ENCODE measurements at regions not wholly inside any gene's neighbourhood (a gene's known extent, or its start where the extent isn't known, plus 50 kb on each side); places are given as distances from the start of the nearest gene placed in this dataset.

DNA sequence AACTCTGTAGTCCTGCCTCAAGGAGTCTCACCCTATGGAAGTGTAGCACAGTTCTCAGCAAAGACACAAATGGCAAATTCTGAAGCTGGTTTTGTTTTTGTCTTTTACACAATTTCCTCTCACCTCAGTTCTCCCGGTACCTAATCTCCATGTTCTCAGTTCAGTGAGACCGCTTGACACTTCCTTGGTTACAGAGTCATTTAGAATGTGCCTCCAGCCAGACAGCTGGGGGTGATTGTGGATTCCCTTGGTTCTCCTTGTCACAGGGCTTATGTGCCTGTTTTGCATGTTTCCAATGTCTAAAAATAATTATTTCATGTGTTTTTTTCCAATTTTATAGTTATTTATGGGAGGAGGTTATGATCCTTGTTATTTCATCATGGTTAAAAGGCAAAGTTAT, 379.5 kb upstream of the MAP2 start:
- no peak overlapping the region for H2AFZ ChIP-seq (ENCODE audit: low read length)
- H2BK120ac ChIP-seq (replicated peaks; ENCODE audit: low read depth, low read length), result no peak overlapping the region
- H3K79me2 ChIP-seq (ENCODE audit: control insufficient read depth in 1 of 2, insufficient read depth in 2 of 2, low read length in 2 of 2), result no peaks in the 10 kb centered on the region
- H3K23ac ChIP-seq (ENCODE audit: insufficient read length), result no peak overlapping the region
- DNase-seq (ENCODE audit: low read depth in 1 of 2, low spot score in 2 of 2), result no peak
- ChIA-PET CTCF (ENCODE audit: partially characterized antibody) (no interaction called here), POLR2A (ENCODE audit: partially characterized antibody) (no interaction called here)
- H4K8ac ChIP-seq (ENCODE audit: extremely low read depth, insufficient read depth, low read length), result no peak overlapping the region
- H3K27ac ChIP-seq (ENCODE audit: low read depth, low read length), result no peak overlapping the region
- H2BK15ac ChIP-seq (ENCODE audit: low read length), result no peak overlapping the region
- no peak overlapping the region for H3K18ac ChIP-seq (ENCODE audit: extremely low read depth, low read length)
- TF ChIP-seq CHD2 (IDR thresholded peaks at IDR 0.05; ENCODE audit: low read length) (no peak), HDAC2 (IDR thresholded peaks at IDR 0.05; ENCODE audit: borderline replicate concordance in 1 of 2, low read depth in 2 of 2, low read length in 2 of 2) (no peak), POU5F1 (IDR thresholded peaks at IDR 0.05; ENCODE audit: low read depth, low read length) (no peak), NRF1 (IDR thresholded peaks at IDR 0.05; ENCODE audit: low read depth, low read length) (no peak), CBX5 (IDR thresholded peaks at IDR 0.05; ENCODE audit: low read depth, low read length) (no peak), POLR2A (IDR thresholded peaks at IDR 0.05; ENCODE audit: control extremely low read depth in 1 of 2, low read depth in 2 of 2, low read length in 2 of 2) (no peak), TCF12 (IDR thresholded peaks at IDR 0.05; ENCODE audit: low read depth, low read length) (no peak), RBBP5 (IDR thresholded peaks at IDR 0.05; ENCODE audit: borderline replicate concordance, low read depth, low read length) (no peak), JUND (IDR thresholded peaks at IDR 0.05; ENCODE audit: low read length) (no peak), CHD1 (IDR thresholded peaks at IDR 0.05; ENCODE audit: low read depth, low read length) (no peak), RFX5 (IDR thresholded peaks at IDR 0.05; ENCODE audit: borderline replicate concordance, low read depth, low read length) (no peak)
- TF ChIP-seq, protein P1, sequence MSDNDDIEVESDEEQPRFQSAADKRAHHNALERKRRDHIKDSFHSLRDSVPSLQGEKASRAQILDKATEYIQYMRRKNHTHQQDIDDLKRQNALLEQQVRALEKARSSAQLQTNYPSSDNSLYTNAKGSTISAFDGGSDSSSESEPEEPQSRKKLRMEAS (IDR thresholded peaks at IDR 0.05), result no peak
- TF ChIP-seq, protein P2, sequence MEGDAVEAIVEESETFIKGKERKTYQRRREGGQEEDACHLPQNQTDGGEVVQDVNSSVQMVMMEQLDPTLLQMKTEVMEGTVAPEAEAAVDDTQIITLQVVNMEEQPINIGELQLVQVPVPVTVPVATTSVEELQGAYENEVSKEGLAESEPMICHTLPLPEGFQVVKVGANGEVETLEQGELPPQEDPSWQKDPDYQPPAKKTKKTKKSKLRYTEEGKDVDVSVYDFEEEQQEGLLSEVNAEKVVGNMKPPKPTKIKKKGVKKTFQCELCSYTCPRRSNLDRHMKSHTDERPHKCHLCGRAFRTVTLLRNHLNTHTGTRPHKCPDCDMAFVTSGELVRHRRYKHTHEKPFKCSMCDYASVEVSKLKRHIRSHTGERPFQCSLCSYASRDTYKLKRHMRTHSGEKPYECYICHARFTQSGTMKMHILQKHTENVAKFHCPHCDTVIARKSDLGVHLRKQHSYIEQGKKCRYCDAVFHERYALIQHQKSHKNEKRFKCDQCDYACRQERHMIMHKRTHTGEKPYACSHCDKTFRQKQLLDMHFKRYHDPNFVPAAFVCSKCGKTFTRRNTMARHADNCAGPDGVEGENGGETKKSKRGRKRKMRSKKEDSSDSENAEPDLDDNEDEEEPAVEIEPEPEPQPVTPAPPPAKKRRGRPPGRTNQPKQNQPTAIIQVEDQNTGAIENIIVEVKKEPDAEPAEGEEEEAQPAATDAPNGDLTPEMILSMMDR (IDR thresholded peaks at IDR 0.05; ENCODE audit: control extremely low read depth in 1 of 3, insufficient read depth in 1 of 3, low read depth in 1 of 3, low read length in 3 of 3), result no peak
- no peaks in the 10 kb centered on the region for H3K23me2 ChIP-seq (ENCODE audit: low read depth, low read length)
- no peak overlapping the region for H4K91ac ChIP-seq (replicated peaks; ENCODE audit: insufficient read length, low read length)
- H3K14ac ChIP-seq (ENCODE audit: insufficient read length), result no peak overlapping the region
- no peaks in the 10 kb centered on the region for H3K9me3 ChIP-seq (ENCODE audit: insufficient read depth in 2 of 2, low read depth in 1 of 2, low read length in 1 of 2)
- H3K4me1 ChIP-seq (replicated peaks in 1 of 4; ENCODE audit: control insufficient read depth in 3 of 4, insufficient read depth in 4 of 4, low read length in 3 of 4), result no peaks in the 10 kb centered on the region
- H3K36me3 ChIP-seq (ENCODE audit: control insufficient read depth in 2 of 4, insufficient read depth in 4 of 4, low read length in 3 of 4), result no peaks in the 10 kb centered on the region
- H4K20me1 ChIP-seq (replicated peaks in 1 of 2; ENCODE audit: control insufficient read depth in 1 of 2, insufficient read depth in 2 of 2, low read length in 2 of 2), result no peaks in the 10 kb centered on the region
- H3K4me3 ChIP-seq (ENCODE audit: extremely low read depth in 1 of 4, insufficient read depth in 2 of 4, low read depth in 3 of 4, low read length in 4 of 4), result no peak overlapping the region
- H3K4ac ChIP-seq (replicated peaks; ENCODE audit: insufficient read length, low read depth, low read length), result no peak overlapping the region
- H4K5ac ChIP-seq (ENCODE audit: insufficient read length, low read depth, low read length), result no peak overlapping the region
- no peak overlapping the region for H3K4me2 ChIP-seq (ENCODE audit: insufficient read depth in 1 of 2, low read depth in 2 of 2, low read length in 2 of 2)
- no peak overlapping the region for H2BK12ac ChIP-seq (ENCODE audit: low read depth, low read length)
- FAIRE-seq, result no peak
- H3K9ac ChIP-seq (replicated peaks in 1 of 4; ENCODE audit: extremely low read depth in 1 of 4, low read depth in 3 of 4, low read length in 3 of 4), result no peak overlapping the region
- H2BK20ac ChIP-seq (ENCODE audit: low read length), result no peak overlapping the region
- WGBS, 2 experiments (ENCODE audit: extremely low coverage in 1 of 2, insufficient coverage in 1 of 2, insufficient read length in 1 of 2, insufficient replicate concordance in 2 of 2, low coverage in 1 of 2, low lambda C conversion rate in 2 of 2, missing lambda C conversion rate in 1 of 2), result 88% methylated on average over 2 of the region's 2 CpGs; no CpG with 5 or more reads in 1 of the 2 experiments
- no peak overlapping the region for H2AK5ac ChIP-seq (ENCODE audit: low read depth, low read length)
- no peak overlapping the region for H3K56ac ChIP-seq (replicated peaks; ENCODE audit: insufficient read length, low read depth, low read length)
- no peaks in the 10 kb centered on the region for H3K79me1 ChIP-seq (ENCODE audit: low read depth, low read length)
- no peak overlapping the region for H2BK5ac ChIP-seq (ENCODE audit: low read depth, low read length)
- no peaks in the 10 kb centered on the region for H3K27me3 ChIP-seq (replicated peaks in 1 of 4; ENCODE audit: control insufficient read depth in 3 of 4, extremely low read depth in 1 of 4, insufficient read depth in 3 of 4, low read length in 3 of 4)
